K562 (cell line): ENCODE measurements at regions not wholly inside any gene's neighbourhood (a gene's known extent, or its start where the extent isn't known, plus 50 kb on each side); places are given as distances from the start of the nearest gene placed in this dataset.

ENCODE experiments used
- ATAC-seq: fragments of 200-7000 bp; cut with Tn5 transposase; 3 replicates; pipeline ENCODE4 v1.9.1; 2020; ENCODE audit warnings: moderate library complexity
- BruUV-seq: library from RNA; stranded (reverse); fragments of 400-500 nt; replicated peaks from 2 replicates; lab custom pipeline; 2021; lab: Mats Ljungman, UMichigan
- CTCF ChIA-PET: fragments of 300-600 bp; formaldehyde crosslinking; extraction: SDS; loops from one replicate; lab custom pipeline; 2021; ENCODE audit warnings: low intra/inter-chr PET ratio; lab: Yijun Ruan, JAX
- POLR2A ChIA-PET: fragments of 300-600, 350-650 bp; sonication (Branson Sonifier 250); formaldehyde crosslinking; extraction: SDS; loops from one replicate; lab custom pipeline; 2021; ENCODE audit warnings: antibody characterized with exemption, inconsistent platforms; lab: Yijun Ruan, JAX
- DNase-seq, 4 experiments: peaks; one replicate each; pipeline versions ENCODE4 v3.0.0 to v3.0.0-alpha.2; 2011 to 2018; ENCODE audit warnings: low spot score in 3 of 4, mixed read lengths in 3 of 4; ENCODE audit errors: extremely low read depth in 1 of 4
- FAIRE-seq: peaks from 2 replicates; lab custom pipeline; 2011; peaks lifted over from hg19 to GRCh38; lab: Jason Lieb, UNC
- H2AFZ ChIP-seq: 2 replicates; pipeline ENCODE4 v1.6.0; 2011; ENCODE audit warnings: low read depth, low read length, control low read depth, inconsistent platforms
- H3K27ac ChIP-seq: fragments of 200-600 bp; 3 replicates; pipeline ENCODE4 v1.8.0; 2011; ENCODE audit warnings: low read depth, mild to moderate bottlenecking, control low read depth, inconsistent platforms, low read length, moderate library complexity, mixed read lengths; ENCODE audit errors: extremely low read depth
- H3K27me3 ChIP-seq, 2 experiments: fragments of 300-600 bp in 1 of 2; 2 replicates in 1 of 2; 3 replicates in 1 of 2; pipeline versions ENCODE4 v1.6.0 to v1.8.0; 2011; ENCODE audit warnings: inconsistent platforms in 2 of 2, low read length in 2 of 2, mild to moderate bottlenecking in 1 of 2, mixed read lengths in 1 of 2, moderate library complexity in 1 of 2; ENCODE audit not compliant: control insufficient read depth in 2 of 2, insufficient read depth in 2 of 2
- H3K36me3 ChIP-seq: fragments of 300-600 bp; 3 replicates; pipeline ENCODE4 v1.8.0; 2011; ENCODE audit warnings: mild to moderate bottlenecking, low read length, inconsistent platforms; ENCODE audit not compliant: control insufficient read depth, insufficient read depth
- H3K4me1 ChIP-seq, 2 experiments: fragments of 200-600 bp in 1 of 2; replicated peaks in 1 of 2; 2 replicates in 1 of 2; 3 replicates in 1 of 2; pipeline versions ENCODE4 v1.5.1 to v1.8.0; 2011; ENCODE audit warnings: inconsistent platforms in 2 of 2, low read length in 2 of 2, mild to moderate bottlenecking in 1 of 2, mixed read lengths in 1 of 2, moderate library complexity in 1 of 2; ENCODE audit not compliant: control insufficient read depth in 2 of 2, insufficient read depth in 2 of 2
- H3K4me2 ChIP-seq: 2 replicates; pipeline ENCODE4 v1.6.1; 2011; ENCODE audit warnings: low read length, control low read depth, inconsistent platforms, mixed read lengths; ENCODE audit not compliant: insufficient read depth
- H3K4me3 ChIP-seq: fragments of 200-600 bp; sonication (generic), shearing (Covaris generic); 2 replicates; pipeline ENCODE4 v1.5.1; 2016; ENCODE audit warnings: control low read depth, inconsistent platforms
- H3K79me2 ChIP-seq: fragments of 200-600 bp; 3 replicates; pipeline ENCODE4 v1.8.0; 2011; ENCODE audit warnings: low read length, inconsistent platforms; ENCODE audit not compliant: control insufficient read depth, insufficient read depth
- H3K9ac ChIP-seq, 2 experiments: 2 replicates each; pipeline versions ENCODE4 v1.6.0 to v1.6.1; 2011; ENCODE audit warnings: low read depth in 2 of 2, low read length in 2 of 2, control low read depth in 1 of 2, inconsistent platforms in 1 of 2, mild to moderate bottlenecking in 1 of 2, mixed read lengths in 1 of 2; ENCODE audit not compliant: insufficient read depth in 1 of 2
- H3K9me1 ChIP-seq: one replicate; pipeline ENCODE4 v1.6.0; 2011; ENCODE audit warnings: inconsistent platforms, mild to moderate bottlenecking, low read length, moderate library complexity; ENCODE audit not compliant: control insufficient read depth, insufficient read depth
- H3K9me3 ChIP-seq: replicated peaks from 2 replicates; pipeline ENCODE4 v1.5.1; 2011; ENCODE audit warnings: low read depth, low read length, inconsistent platforms; ENCODE audit not compliant: control insufficient read depth, insufficient read depth
- H4K20me1 ChIP-seq: replicated peaks from 2 replicates; pipeline ENCODE4 v1.6.1; 2011; ENCODE audit warnings: low read length, inconsistent platforms, mixed read lengths; ENCODE audit not compliant: control insufficient read depth, insufficient read depth
- ARNT ChIP-seq, 2 experiments: fragments of 450-650 bp; IDR thresholded peaks; 2 replicates each; pipeline ENCODE4 v1.6.1; 2016; ENCODE audit warnings: mild to moderate bottlenecking in 1 of 2
- CBX3 ChIP-seq, 2 experiments: IDR thresholded peaks; 1 replicate in 1 of 2; 2 replicates in 1 of 2; pipeline ENCODE4 v1.6.1; 2012; ENCODE audit warnings: inconsistent platforms in 2 of 2, low read length in 2 of 2, borderline replicate concordance in 1 of 2, control low read depth in 1 of 2
- CGGBP1 ChIP-seq: fragments of 250-450 bp; sonication (Bioruptor Pico); IDR thresholded peaks from 2 replicates; pipeline ENCODE4 v1.9.0; 2021; ENCODE audit warnings: mild to moderate bottlenecking
- CREB1 ChIP-seq, 2 experiments: sonication (generic) in 1 of 2; formaldehyde crosslinking in 1 of 2; IDR thresholded peaks; 2 replicates each; pipeline versions ENCODE4 v1.6.1 to v1.8.0; 2012 to 2022; ENCODE audit warnings: inconsistent platforms in 1 of 2, mild to moderate bottlenecking in 1 of 2, missing genetic modification reagents in 1 of 2, moderate library complexity in 1 of 2
- HNRNPLL ChIP-seq: fragments of 200-400 bp; formaldehyde crosslinking; IDR thresholded peaks from 2 replicates; pipeline ENCODE4 v1.6.1; 2017; ENCODE audit warnings: low read length, low read depth, mild to moderate bottlenecking; ENCODE audit not compliant: poor library complexity, severe bottlenecking
- STAG1 ChIP-seq: sonication (generic); formaldehyde crosslinking; IDR thresholded peaks from 2 replicates; pipeline ENCODE4 v1.5.0; 2020; ENCODE audit warnings: missing genetic modification reagents, borderline replicate concordance
- U2AF1 ChIP-seq: fragments of 200-400 bp; formaldehyde crosslinking; optimal IDR thresholded peaks from 2 replicates; pipeline ENCODE3; 2017; ENCODE audit warnings: mild to moderate bottlenecking, low read depth, low read length, moderate library complexity
- WHSC1 ChIP-seq: IDR thresholded peaks from one replicate; pipeline ENCODE4 v1.6.1; 2012; ENCODE audit warnings: low read length, control low read depth, inconsistent platforms
- ZNF717 ChIP-seq: fragments of 250-450 bp; sonication (Bioruptor Pico); IDR thresholded peaks from 2 replicates; pipeline ENCODE4 v1.5.0; 2021
- in situ Hi-C: fragments of 300-500 bp; cut with MboI; formaldehyde crosslinking; loops from 4 replicates; pipeline ENCODE4 v1.15.0; 2018; ENCODE audit warnings: inconsistent platforms, mixed read lengths
- intact Hi-C: fragments of 100-400 bp; cut with micrococcal nuclease; formaldehyde crosslinking; loops from 2 replicates; pipeline ENCODE4 v1.14.2; 2022
- TF ChIP-seq, protein P1 (sequence below): fragments of 450-650 bp; formaldehyde crosslinking; IDR thresholded peaks from 2 replicates; pipeline ENCODE4 v1.4.0; 2020; ENCODE audit warnings: mild to moderate bottlenecking, mixed read lengths
- TF ChIP-seq, protein P2 (sequence below): fragments of 250-450 bp; sonication (Bioruptor Pico); IDR thresholded peaks from 2 replicates; pipeline ENCODE4 v1.9.0; 2021; ENCODE audit warnings: mild to moderate bottlenecking, inconsistent platforms

DNA sequence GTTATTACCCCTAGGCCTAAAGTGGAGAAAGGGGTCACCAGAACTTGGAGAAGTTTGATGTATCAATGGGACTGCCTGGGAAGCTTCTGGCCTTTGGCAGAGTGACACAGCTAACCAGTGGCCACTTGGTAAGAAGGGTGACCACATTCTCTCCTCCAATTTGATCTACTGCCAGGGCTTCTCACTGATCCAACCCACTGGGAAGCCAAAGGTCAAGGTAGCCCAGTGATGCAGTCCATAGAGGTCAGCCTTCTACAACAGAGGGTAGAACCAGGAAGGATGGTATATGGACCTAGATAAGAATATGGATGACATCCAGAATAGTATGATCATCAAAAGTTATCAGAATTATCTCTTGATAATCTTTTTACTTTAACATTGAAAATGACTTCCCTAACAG is 493.6 kb downstream of the NYAP2 start:
- H3K9me3 ChIP-seq, result no peaks in the 10 kb centered on the region
- H3K4me1 ChIP-seq, result no peaks in the 10 kb centered on the region
- BruUV-seq, result no TSS peak
- POLR2A ChIA-PET, result no interaction called here
- intact Hi-C loops (no loop called here), in situ Hi-C loops (no loop called here)
- TF ChIP-seq STAG1 (CRISPR knock-in tag) (no peak), ARNT (IDR thresholded peaks at IDR 0.05) (no peak), U2AF1 (no peak), WHSC1 (no peak), ZNF717 (no peak), CBX3 (IDR thresholded peaks at IDR 0.05; ENCODE audit: borderline replicate concordance in 1 of 2, low read length in 2 of 2) (no peak), CGGBP1 (CRISPR knock-in tag) (no peak), CREB1 (IDR thresholded peaks at IDR 0.05) (no peak), CREB1 (CRISPR knock-in tag; IDR thresholded peaks at IDR 0.05) (no peak), HNRNPLL (no peak)
- TF ChIP-seq, protein P1, sequence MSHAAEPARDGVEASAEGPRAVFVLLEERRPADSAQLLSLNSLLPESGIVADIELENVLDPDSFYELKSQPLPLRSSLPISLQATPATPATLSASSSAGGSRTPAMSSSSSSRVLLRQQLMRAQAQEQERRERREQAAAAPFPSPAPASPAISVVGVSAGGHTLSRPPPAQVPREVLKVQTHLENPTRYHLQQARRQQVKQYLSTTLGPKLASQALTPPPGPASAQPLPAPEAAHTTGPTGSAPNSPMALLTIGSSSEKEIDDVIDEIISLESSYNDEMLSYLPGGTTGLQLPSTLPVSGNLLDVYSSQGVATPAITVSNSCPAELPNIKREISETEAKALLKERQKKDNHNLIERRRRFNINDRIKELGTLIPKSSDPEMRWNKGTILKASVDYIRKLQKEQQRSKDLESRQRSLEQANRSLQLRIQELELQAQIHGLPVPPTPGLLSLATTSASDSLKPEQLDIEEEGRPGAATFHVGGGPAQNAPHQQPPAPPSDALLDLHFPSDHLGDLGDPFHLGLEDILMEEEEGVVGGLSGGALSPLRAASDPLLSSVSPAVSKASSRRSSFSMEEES, result no peak
- TF ChIP-seq, protein P2, sequence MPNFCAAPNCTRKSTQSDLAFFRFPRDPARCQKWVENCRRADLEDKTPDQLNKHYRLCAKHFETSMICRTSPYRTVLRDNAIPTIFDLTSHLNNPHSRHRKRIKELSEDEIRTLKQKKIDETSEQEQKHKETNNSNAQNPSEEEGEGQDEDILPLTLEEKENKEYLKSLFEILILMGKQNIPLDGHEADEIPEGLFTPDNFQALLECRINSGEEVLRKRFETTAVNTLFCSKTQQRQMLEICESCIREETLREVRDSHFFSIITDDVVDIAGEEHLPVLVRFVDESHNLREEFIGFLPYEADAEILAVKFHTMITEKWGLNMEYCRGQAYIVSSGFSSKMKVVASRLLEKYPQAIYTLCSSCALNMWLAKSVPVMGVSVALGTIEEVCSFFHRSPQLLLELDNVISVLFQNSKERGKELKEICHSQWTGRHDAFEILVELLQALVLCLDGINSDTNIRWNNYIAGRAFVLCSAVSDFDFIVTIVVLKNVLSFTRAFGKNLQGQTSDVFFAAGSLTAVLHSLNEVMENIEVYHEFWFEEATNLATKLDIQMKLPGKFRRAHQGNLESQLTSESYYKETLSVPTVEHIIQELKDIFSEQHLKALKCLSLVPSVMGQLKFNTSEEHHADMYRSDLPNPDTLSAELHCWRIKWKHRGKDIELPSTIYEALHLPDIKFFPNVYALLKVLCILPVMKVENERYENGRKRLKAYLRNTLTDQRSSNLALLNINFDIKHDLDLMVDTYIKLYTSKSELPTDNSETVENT (CRISPR knock-in tag), result no peak
- H4K20me1 ChIP-seq, result no peaks in the 10 kb centered on the region
- DNase-seq, result no peak
- no peaks in the 10 kb centered on the region for H3K9me1 ChIP-seq
- no peak overlapping the region for H3K4me2 ChIP-seq
- H3K36me3 ChIP-seq, result no peaks in the 10 kb centered on the region
- H3K27me3 ChIP-seq, result no peaks in the 10 kb centered on the region
- H3K9ac ChIP-seq, result no peak overlapping the region
- CTCF ChIA-PET, result no interaction called here
- ATAC-seq, result no peak
- no peak overlapping the region for H3K27ac ChIP-seq
- no peak for FAIRE-seq
- H2AFZ ChIP-seq, result no peak overlapping the region
- no peak overlapping the region for H3K4me3 ChIP-seq
- no peaks in the 10 kb centered on the region for H3K79me2 ChIP-seq
